MCF 10A (cell line): ENCODE measurements at regions not wholly inside any gene's neighbourhood (a gene's known extent, or its start where the extent isn't known, plus 50 kb on each side); places are given as distances from the start of the nearest gene placed in this dataset.
"Not testable (repeated sequence)": the region's sequence is repeated elsewhere in the genome, so short reads cannot be mapped to it uniquely, and the experiment has no call there.

ENCODE experiments used
- BruUV-seq: library from RNA; stranded (reverse); fragments of 400-500 nt; replicated peaks from 2 replicates; lab custom pipeline; 2021; lab: Mats Ljungman, UMichigan
- CTCF ChIA-PET: fragments of 300-600 bp; sonication (Branson Sonifier 250); formaldehyde crosslinking; extraction: SDS; loops from one replicate; lab custom pipeline; 2021; ENCODE audit warnings: antibody characterized with exemption, inconsistent platforms; lab: Yijun Ruan, JAX
- POLR2A ChIA-PET: fragments of 300-600, 350-650 bp; sonication (Branson Sonifier 250); formaldehyde crosslinking; extraction: SDS; loops from one replicate; lab custom pipeline; 2020; ENCODE audit warnings: antibody characterized with exemption, inconsistent platforms; lab: Yijun Ruan, JAX
- DNase-seq: peaks from one replicate; pipeline ENCODE4 v3.0.0-alpha.2; 2018; ENCODE audit not compliant: unreplicated experiment
- H3K27ac Mint-ChIP-seq: one replicate; pipeline ENCODE4 v1.8.0; 2022; ENCODE audit warnings: mild to moderate bottlenecking, low read depth, mixed read lengths; ENCODE audit not compliant: unreplicated experiment
- H3K27me3 Mint-ChIP-seq: one replicate; pipeline ENCODE4 v1.8.0; 2022; ENCODE audit warnings: mixed read lengths; ENCODE audit not compliant: insufficient read depth, unreplicated experiment
- H3K36me3 Mint-ChIP-seq: one replicate; pipeline ENCODE4 v1.8.0; 2022; ENCODE audit warnings: mild to moderate bottlenecking, moderate library complexity, mixed read lengths; ENCODE audit not compliant: insufficient read depth, unreplicated experiment
- H3K4me1 Mint-ChIP-seq: one replicate; pipeline ENCODE4 v1.8.0; 2022; ENCODE audit warnings: mixed read lengths; ENCODE audit not compliant: insufficient read depth, unreplicated experiment
- H3K4me3 Mint-ChIP-seq: one replicate; pipeline ENCODE4 v1.8.0; 2022; ENCODE audit warnings: mild to moderate bottlenecking, moderate library complexity, mixed read lengths; ENCODE audit not compliant: unreplicated experiment
- H3K9me3 Mint-ChIP-seq: one replicate; pipeline ENCODE4 v1.8.0; 2022; ENCODE audit warnings: mixed read lengths; ENCODE audit not compliant: unreplicated experiment
- CTCF ChIP-seq: fragments of 200-600 bp; IDR thresholded peaks from one replicate; pipeline ENCODE4 v1.8.0; 2022; ENCODE audit warnings: antibody characterized with exemption, mild to moderate bottlenecking; ENCODE audit not compliant: unreplicated experiment
- intact Hi-C: fragments of 100-400 bp; cut with micrococcal nuclease; formaldehyde crosslinking; loops from 2 replicates; pipeline ENCODE4 v1.14.1; 2022

- CTCF ChIA-PET = interaction anchor here (1.0 to 1.1 kb wide), 2 partner anchors 9 to 592 kb away, joined by 3 read pairs; no protein-coding TSS in a partner anchor
- BruUV-seq = no TSS peak
- no peak for TF ChIP-seq CTCF
- H3K27me3 Mint-ChIP-seq = no peaks in the 10 kb centered on the region
- DNase-seq = peak; percentile 88
- no peak overlapping the region for H3K4me3 Mint-ChIP-seq
- peaks cover 17% of the 10 kb centered on the region for H3K4me1 Mint-ChIP-seq
- H3K36me3 Mint-ChIP-seq = no peaks in the 10 kb centered on the region
- POLR2A ChIA-PET = interaction anchor here (0.6 to 0.9 kb wide), 3 partner anchors 24 to 147 kb away, joined by 3 to 5 read pairs (median 3); no protein-coding TSS in a partner anchor
- H3K9me3 Mint-ChIP-seq = peaks cover 8% of the 10 kb centered on the region
- intact Hi-C loops = no loop called here
- no peak overlapping the region for H3K27ac Mint-ChIP-seq
Measured at GRCh38 chr4:85210353-85210752, 243.9 kb upstream of the WDFY3 start.

- H3K27me3 Mint-ChIP-seq, H3K27ac Mint-ChIP-seq, intact Hi-C loops, DNase-seq, BruUV-seq, H3K9me3 Mint-ChIP-seq, H3K36me3 Mint-ChIP-seq, POLR2A ChIA-PET, H3K4me3 Mint-ChIP-seq, H3K4me1 Mint-ChIP-seq, CTCF ChIA-PET: not testable (repeated sequence)
Measured at GRCh38 chr4:85216571-85216970, 250.1 kb upstream of the WDFY3 start.

- Mint-ChIP-seq H3K9me3 (no peaks in the 10 kb centered on the region), H3K27ac (no peak overlapping the region), H3K27me3 (no peaks in the 10 kb centered on the region), H3K4me1 (no peaks in the 10 kb centered on the region), H3K4me3 (no peak overlapping the region), H3K36me3 (no peaks in the 10 kb centered on the region)
- no peak for TF ChIP-seq CTCF
- BruUV-seq = no TSS peak
- DNase-seq = no peak
- intact Hi-C loops = no loop called here
- POLR2A ChIA-PET = no interaction called here
- CTCF ChIA-PET = interaction anchor here (0.7 kb wide), 1 partner anchor 70 kb away, joined by 3 read pairs; no protein-coding TSS in a partner anchor
Measured at GRCh38 chr4:85218756-85219155, 252.3 kb upstream of the WDFY3 start.

- ChIA-PET CTCF (no interaction called here), POLR2A (no interaction called here)
- H3K4me1 Mint-ChIP-seq = no peaks in the 10 kb centered on the region
- no peak for TF ChIP-seq CTCF
- H3K36me3 Mint-ChIP-seq = no peaks in the 10 kb centered on the region
- intact Hi-C loops = no loop called here
- DNase-seq = no peak
- BruUV-seq = no TSS peak
- no peaks in the 10 kb centered on the region for H3K27me3 Mint-ChIP-seq
- H3K27ac Mint-ChIP-seq = no peak overlapping the region
- no peaks in the 10 kb centered on the region for H3K9me3 Mint-ChIP-seq
- no peak overlapping the region for H3K4me3 Mint-ChIP-seq
Measured at GRCh38 chr4:85221606-85222005, 253.3 kb upstream of the ARHGAP24 start.

- Mint-ChIP-seq H3K27ac (no peak overlapping the region), H3K4me1 (no peaks in the 10 kb centered on the region), H3K27me3 (no peaks in the 10 kb centered on the region), H3K9me3 (no peaks in the 10 kb centered on the region), H3K4me3 (no peak overlapping the region), H3K36me3 (no peaks in the 10 kb centered on the region)
- ChIA-PET CTCF (no interaction called here), POLR2A (interaction anchor here (1.1 to 1.2 kb wide), 2 partner anchors 10 to 33 kb away, joined by 3 to 5 read pairs; no protein-coding TSS in a partner anchor)
- no TSS peak for BruUV-seq
- intact Hi-C loops = no loop called here
- TF ChIP-seq CTCF = no peak
- no peak for DNase-seq
Measured at GRCh38 chr4:85222561-85222960, 252.4 kb upstream of the ARHGAP24 start.
